Neural progenitor cell (in vitro differentiated cells): ENCODE measurements at regions not wholly inside any gene's neighbourhood (a gene's known extent, or its start where the extent isn't known, plus 50 kb on each side); places are given as distances from the start of the nearest gene placed in this dataset.

ENCODE experiments used
- DNase-seq: peaks from one replicate; pipeline ENCODE4 v3.0.0-alpha.2; 2016; ENCODE audit warnings: low spot score
- H2AFZ ChIP-seq: fragments of 200-600 bp; sonication (generic); replicated peaks from 2 replicates; pipeline ENCODE4 v1.6.1; 2016; ENCODE audit warnings: antibody characterized with exemption
- H3F3A ChIP-seq: fragments of 200-600 bp; sonication (generic); 2 replicates; pipeline ENCODE4 v1.6.1; 2016; ENCODE audit warnings: antibody characterized with exemption, low read depth
- H3K27ac ChIP-seq: fragments of 200-600 bp; sonication (generic); 2 replicates; pipeline ENCODE4 v1.5.1; 2016; ENCODE audit warnings: mild to moderate bottlenecking
- H3K27me3 ChIP-seq: fragments of 200-600 bp; sonication (generic); 2 replicates; pipeline ENCODE4 v1.6.1; 2016; ENCODE audit warnings: mild to moderate bottlenecking, moderate library complexity
- H3K36me3 ChIP-seq: fragments of 200-600 bp; sonication (generic); 2 replicates; pipeline ENCODE4 v1.5.1; 2016
- H3K4me1 ChIP-seq: fragments of 200-600 bp; sonication (generic); 2 replicates; pipeline ENCODE4 v1.6.1; 2016; ENCODE audit warnings: mixed run types
- H3K4me2 ChIP-seq: fragments of 200-600 bp; sonication (generic); 2 replicates; pipeline ENCODE4 v1.6.1; 2016
- H3K4me3 ChIP-seq: fragments of 200-600 bp; sonication (generic); 2 replicates; pipeline ENCODE4 v1.5.1; 2016
- H3K79me2 ChIP-seq: fragments of 200-600 bp; sonication (generic); 2 replicates; pipeline ENCODE4 v1.6.1; 2016; ENCODE audit warnings: low read depth
- H3K9ac ChIP-seq: fragments of 200-600 bp; sonication (generic); 2 replicates; pipeline ENCODE4 v1.6.1; 2016
- H3K9me3 ChIP-seq: fragments of 200-600 bp; sonication (generic); 2 replicates; pipeline ENCODE4 v1.5.1; 2016; ENCODE audit warnings: low read depth
- H4K20me1 ChIP-seq: fragments of 200-600 bp; sonication (generic); 2 replicates; pipeline ENCODE4 v1.6.1; 2016; ENCODE audit warnings: low read depth
- H3K27ac Mint-ChIP-seq: 3 replicates; pipeline ENCODE4 v1.8.0; 2021; ENCODE audit warnings: mixed read lengths
- H3K27me3 Mint-ChIP-seq: 2 replicates; pipeline ENCODE4 v1.8.0; 2022; ENCODE audit warnings: low read depth, mild to moderate bottlenecking, inconsistent platforms, moderate library complexity, mixed read lengths; ENCODE audit not compliant: insufficient read depth
- H3K36me3 Mint-ChIP-seq: 3 replicates; pipeline ENCODE4 v1.8.0; 2021; ENCODE audit warnings: mixed read lengths
- H3K4me1 Mint-ChIP-seq: 3 replicates; pipeline ENCODE4 v1.8.0; 2021; ENCODE audit warnings: mixed read lengths
- H3K4me3 Mint-ChIP-seq: 3 replicates; pipeline ENCODE4 v1.8.0; 2021; ENCODE audit warnings: mild to moderate bottlenecking, moderate library complexity, mixed read lengths
- H3K9me3 Mint-ChIP-seq: 3 replicates; pipeline ENCODE4 v1.8.0; 2020; ENCODE audit warnings: mixed read lengths
- CTCF ChIP-seq: fragments of 200-600 bp; sonication (generic); IDR thresholded peaks from 2 replicates; pipeline ENCODE4 v1.5.1; 2017; ENCODE audit warnings: antibody characterized with exemption, mild to moderate bottlenecking
- EZH2 ChIP-seq: fragments of 200-600 bp; sonication (generic); IDR thresholded peaks from 2 replicates; pipeline ENCODE4 v1.6.1; 2017; ENCODE audit warnings: antibody characterized with exemption, mild to moderate bottlenecking, moderate library complexity
- EZH2phosphoT487 ChIP-seq: fragments of 200-600 bp; sonication (generic); IDR thresholded peaks from 2 replicates; pipeline ENCODE4 v1.6.1; 2017; ENCODE audit warnings: antibody characterized with exemption

DNA sequence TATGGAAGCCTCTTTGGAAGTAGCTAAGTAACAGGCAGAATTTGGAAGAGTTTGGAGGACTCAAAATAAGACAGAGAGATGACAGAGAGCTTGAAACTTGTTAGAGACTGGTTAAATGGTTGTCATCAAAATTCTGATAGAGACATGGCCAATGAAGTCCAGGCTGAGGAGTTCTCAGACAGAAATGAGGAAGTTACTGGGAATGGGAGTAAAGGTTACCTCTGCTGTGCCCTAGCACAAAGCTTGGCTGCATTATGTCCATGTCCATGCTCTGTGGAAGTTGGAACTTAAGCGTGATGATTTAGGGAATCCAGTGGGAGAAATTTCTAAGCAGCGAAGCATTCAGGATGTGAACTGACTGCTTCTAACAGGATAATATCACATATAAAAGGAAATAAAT lies 146.2 kb upstream of the NDST4 start:
- DNase-seq = no peak
- Mint-ChIP-seq H3K27ac (no peak overlapping the region), H3K36me3 (no peaks in the 10 kb centered on the region), H3K9me3 (no peaks in the 10 kb centered on the region), H3K4me3 (no peak overlapping the region), H3K27me3 (no peaks in the 10 kb centered on the region), H3K4me1 (no peaks in the 10 kb centered on the region)
- Histone ChIP-seq H3K36me3 (no peaks in the 10 kb centered on the region), H3K4me3 (no peak overlapping the region), H3K4me2 (no peak overlapping the region), H3K9me3 (no peaks in the 10 kb centered on the region), H2AFZ (no peak overlapping the region), H3K4me1 (no peaks in the 10 kb centered on the region), H3K9ac (no peak overlapping the region), H3K27ac (no peak overlapping the region), H3K27me3 (no peaks in the 10 kb centered on the region), H3F3A (no peaks in the 10 kb centered on the region), H3K79me2 (no peaks in the 10 kb centered on the region), H4K20me1 (no peaks in the 10 kb centered on the region)
- TF ChIP-seq EZH2 (no peak), CTCF (no peak)

- Histone ChIP-seq H3K9me3 (no peaks in the 10 kb centered on the region), H3K4me3 (no peak overlapping the region), H3K27me3 (no peaks in the 10 kb centered on the region), H2AFZ (no peak overlapping the region), H3K36me3 (no peaks in the 10 kb centered on the region), H3K9ac (no peak overlapping the region), H3K4me1 (no peaks in the 10 kb centered on the region), H3K27ac (no peak overlapping the region), H3K4me2 (no peak overlapping the region), H3F3A (no peaks in the 10 kb centered on the region), H4K20me1 (no peaks in the 10 kb centered on the region), H3K79me2 (no peaks in the 10 kb centered on the region)
- H3K4me3 Mint-ChIP-seq = no peak overlapping the region
- H3K4me1 Mint-ChIP-seq = no peaks in the 10 kb centered on the region
- H3K27ac Mint-ChIP-seq = no peak overlapping the region
- TF ChIP-seq EZH2 (no peak), EZH2phosphoT487 (no peak), CTCF (no peak)
- no peaks in the 10 kb centered on the region for H3K27me3 Mint-ChIP-seq
- H3K9me3 Mint-ChIP-seq = no peaks in the 10 kb centered on the region
- no peaks in the 10 kb centered on the region for H3K36me3 Mint-ChIP-seq
- DNase-seq = no peak
Measured at GRCh38 chr4:115249808-115250207, 136.4 kb upstream of the NDST4 start.

DNA sequence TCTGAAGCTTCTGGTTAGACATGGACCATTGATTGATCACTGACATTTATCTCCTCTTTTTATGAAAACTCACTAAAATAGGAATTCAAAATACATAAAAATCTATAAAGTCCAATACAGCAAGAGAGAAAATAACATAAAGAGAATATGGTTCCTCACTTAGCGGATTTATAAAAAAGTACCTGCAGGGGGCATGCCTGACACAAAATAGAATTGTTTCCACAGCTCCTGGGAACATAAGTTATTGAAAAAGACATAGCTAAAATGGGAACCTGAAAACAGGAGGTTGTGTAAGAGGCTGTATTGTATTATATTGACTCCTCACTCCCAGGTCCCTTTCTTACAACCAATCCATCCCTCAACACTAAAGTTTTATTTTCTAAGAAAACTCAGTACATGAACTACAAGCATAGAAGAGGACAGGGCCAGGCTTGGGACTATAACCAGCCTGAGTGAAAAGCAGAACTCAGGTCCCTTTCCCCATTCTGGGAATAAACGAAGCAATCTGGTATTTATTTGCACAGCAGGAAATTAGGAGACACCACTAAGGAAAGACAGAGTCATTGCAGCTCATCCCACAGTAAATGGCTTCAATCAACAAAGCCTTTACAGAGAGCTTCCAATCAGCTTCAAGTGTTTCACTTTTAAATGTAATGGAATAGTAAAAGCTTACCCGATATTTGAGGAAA lies 121.1 kb upstream of the NDST4 start:
- H3K9ac ChIP-seq = no peak overlapping the region
- H3K4me1 Mint-ChIP-seq = peaks cover 36% of the 10 kb centered on the region
- H2AFZ ChIP-seq = peak overlapping the region; percentile 75
- H3K4me2 ChIP-seq = peak overlapping the region; percentile 37
- no peaks in the 10 kb centered on the region for H3K36me3 Mint-ChIP-seq
- H3K4me3 Mint-ChIP-seq = no peak overlapping the region
- no peaks in the 10 kb centered on the region for H3K36me3 ChIP-seq
- H3K27ac ChIP-seq = peak overlapping the region; percentile 65
- H4K20me1 ChIP-seq = no peaks in the 10 kb centered on the region
- H3K27me3 Mint-ChIP-seq = no peaks in the 10 kb centered on the region
- H3K4me3 ChIP-seq = peak overlapping the region; percentile 1
- DNase-seq = peak; percentile 31
- H3F3A ChIP-seq = peaks cover 28% of the 10 kb centered on the region
- no peaks in the 10 kb centered on the region for H3K27me3 ChIP-seq
- TF ChIP-seq EZH2phosphoT487 (no peak), CTCF (peak; percentile 48)
- H3K9me3 Mint-ChIP-seq = no peaks in the 10 kb centered on the region
- peak overlapping the region; percentile 84 for H3K27ac Mint-ChIP-seq
- H3K4me1 ChIP-seq = peaks cover 44% of the 10 kb centered on the region
- no peaks in the 10 kb centered on the region for H3K79me2 ChIP-seq
- H3K9me3 ChIP-seq = no peaks in the 10 kb centered on the region
